Glutamatergic neuron (in vitro differentiated cells): ENCODE measurements at regions not wholly inside any gene's neighbourhood (a gene's known extent, or its start where the extent isn't known, plus 50 kb on each side); places are given as distances from the start of the nearest gene placed in this dataset.

Source experiments
- DNase-seq: peaks from one replicate; pipeline ENCODE4 v3.0.0; 2022
- H3K27ac Mint-ChIP-seq: one replicate; pipeline ENCODE4 v1.8.0; 2020; ENCODE audit warnings: mild to moderate bottlenecking, mixed read lengths, inconsistent platforms; ENCODE audit not compliant: unreplicated experiment
- H3K27me3 Mint-ChIP-seq: one replicate; pipeline ENCODE4 v1.8.0; 2020; ENCODE audit warnings: mild to moderate bottlenecking, moderate library complexity, mixed read lengths, inconsistent platforms; ENCODE audit not compliant: unreplicated experiment
- H3K36me3 Mint-ChIP-seq: one replicate; pipeline ENCODE4 v1.8.0; 2020; ENCODE audit warnings: mild to moderate bottlenecking, mixed read lengths, inconsistent platforms; ENCODE audit not compliant: unreplicated experiment
- H3K4me1 Mint-ChIP-seq: one replicate; pipeline ENCODE4 v1.8.0; 2020; ENCODE audit warnings: mild to moderate bottlenecking, low read depth, mixed read lengths, inconsistent platforms; ENCODE audit not compliant: unreplicated experiment
- H3K4me3 Mint-ChIP-seq: one replicate; pipeline ENCODE4 v1.8.0; 2020; ENCODE audit warnings: mild to moderate bottlenecking, mixed read lengths, inconsistent platforms; ENCODE audit not compliant: unreplicated experiment
- H3K9me3 Mint-ChIP-seq: one replicate; pipeline ENCODE4 v1.8.0; 2020; ENCODE audit warnings: mild to moderate bottlenecking, moderate library complexity, mixed read lengths, inconsistent platforms; ENCODE audit not compliant: unreplicated experiment
- TF ChIP-seq, protein P1 (sequence below): fragments of 200-600 bp; sonication (generic); IDR thresholded peaks from one replicate; pipeline ENCODE4 v1.5.0; 2021; ENCODE audit not compliant: partially characterized antibody, unreplicated experiment

GRCh38 chr5:145466533-145466932 lies 368.6 kb downstream of the PRELID2 start:
- Mint-ChIP-seq H3K4me3 (no peak overlapping the region), H3K27ac (no peak overlapping the region), H3K9me3 (no peaks in the 10 kb centered on the region), H3K4me1 (no peaks in the 10 kb centered on the region), H3K36me3 (no peaks in the 10 kb centered on the region), H3K27me3 (no peaks in the 10 kb centered on the region)
- DNase-seq = no peak
- TF ChIP-seq, protein P1, sequence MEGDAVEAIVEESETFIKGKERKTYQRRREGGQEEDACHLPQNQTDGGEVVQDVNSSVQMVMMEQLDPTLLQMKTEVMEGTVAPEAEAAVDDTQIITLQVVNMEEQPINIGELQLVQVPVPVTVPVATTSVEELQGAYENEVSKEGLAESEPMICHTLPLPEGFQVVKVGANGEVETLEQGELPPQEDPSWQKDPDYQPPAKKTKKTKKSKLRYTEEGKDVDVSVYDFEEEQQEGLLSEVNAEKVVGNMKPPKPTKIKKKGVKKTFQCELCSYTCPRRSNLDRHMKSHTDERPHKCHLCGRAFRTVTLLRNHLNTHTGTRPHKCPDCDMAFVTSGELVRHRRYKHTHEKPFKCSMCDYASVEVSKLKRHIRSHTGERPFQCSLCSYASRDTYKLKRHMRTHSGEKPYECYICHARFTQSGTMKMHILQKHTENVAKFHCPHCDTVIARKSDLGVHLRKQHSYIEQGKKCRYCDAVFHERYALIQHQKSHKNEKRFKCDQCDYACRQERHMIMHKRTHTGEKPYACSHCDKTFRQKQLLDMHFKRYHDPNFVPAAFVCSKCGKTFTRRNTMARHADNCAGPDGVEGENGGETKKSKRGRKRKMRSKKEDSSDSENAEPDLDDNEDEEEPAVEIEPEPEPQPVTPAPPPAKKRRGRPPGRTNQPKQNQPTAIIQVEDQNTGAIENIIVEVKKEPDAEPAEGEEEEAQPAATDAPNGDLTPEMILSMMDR = no peak

DNA sequence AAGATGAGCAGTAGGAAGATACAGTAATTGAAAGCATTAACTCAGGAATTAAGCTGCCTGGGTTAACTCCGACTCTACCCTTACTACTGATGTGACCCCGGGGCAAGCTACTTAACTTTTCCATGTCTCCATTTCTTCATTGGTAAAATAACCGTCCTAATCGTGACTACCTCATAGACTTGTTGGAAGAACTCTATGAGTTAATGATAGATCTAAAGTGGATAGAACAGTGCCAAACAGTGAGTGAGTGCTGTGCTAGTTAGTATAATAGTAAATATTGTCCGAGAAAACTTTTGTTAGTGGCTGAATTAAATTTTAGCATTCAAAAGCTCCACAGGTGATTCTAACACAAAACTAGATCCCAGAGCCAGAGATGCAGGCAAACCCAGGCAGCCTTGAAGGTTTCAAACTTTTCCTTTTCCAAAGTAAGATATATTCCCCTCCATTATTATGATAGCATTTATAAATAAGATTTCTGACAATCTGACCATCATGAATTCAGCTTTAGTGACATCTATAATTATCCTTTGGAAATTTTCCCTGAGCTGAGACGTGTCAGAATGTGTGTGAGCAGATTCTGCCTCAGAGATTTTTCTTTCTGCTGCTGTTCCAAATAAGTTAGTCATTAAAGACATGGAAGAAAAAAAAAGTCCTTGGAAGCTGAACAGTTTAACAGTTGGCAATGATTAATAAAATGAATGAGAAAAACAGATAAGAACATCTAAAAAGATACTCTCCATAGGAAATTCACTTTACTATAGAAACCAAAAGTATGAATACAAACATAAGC lies 369.5 kb downstream of the PRELID2 start:
- TF ChIP-seq, protein P1 = no peak
- no peak for DNase-seq

GRCh38 chr5:145464171-145464570 lies 371.0 kb downstream of the PRELID2 start:
- Mint-ChIP-seq H3K4me1 (no peaks in the 10 kb centered on the region), H3K36me3 (no peaks in the 10 kb centered on the region), H3K27me3 (no peaks in the 10 kb centered on the region), H3K27ac (no peak overlapping the region), H3K4me3 (no peak overlapping the region), H3K9me3 (no peaks in the 10 kb centered on the region)
- no peak for DNase-seq
- TF ChIP-seq, protein P1 = no peak

More for the DNA sequence above, 369.5 kb downstream of the PRELID2 start:
- Mint-ChIP-seq H3K9me3 (no peaks in the 10 kb centered on the region), H3K4me1 (no peaks in the 10 kb centered on the region), H3K4me3 (no peak overlapping the region), H3K27me3 (no peaks in the 10 kb centered on the region), H3K27ac (no peak overlapping the region), H3K36me3 (no peaks in the 10 kb centered on the region)

DNA sequence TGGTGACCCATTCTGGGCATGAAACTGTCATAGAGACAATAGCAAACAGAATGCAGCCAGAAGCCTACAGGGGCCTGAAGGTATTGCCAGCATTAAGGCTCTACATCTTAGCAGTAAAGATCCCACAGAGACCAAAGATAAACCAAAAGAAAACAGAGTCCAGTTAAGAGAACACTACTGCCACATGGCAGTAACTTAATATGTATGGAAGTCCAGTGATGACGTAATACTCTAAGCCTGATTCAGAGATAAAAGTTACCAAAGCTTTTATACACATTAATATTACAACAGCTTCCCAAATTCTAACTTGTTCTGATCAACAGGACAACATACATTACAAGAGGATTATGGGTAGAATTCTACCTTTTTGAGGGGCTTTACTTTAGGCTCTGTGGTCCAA lies 371.5 kb downstream of the PRELID2 start:
- Mint-ChIP-seq H3K36me3 (no peaks in the 10 kb centered on the region), H3K4me3 (no peak overlapping the region), H3K9me3 (no peaks in the 10 kb centered on the region), H3K27ac (no peak overlapping the region), H3K27me3 (no peaks in the 10 kb centered on the region), H3K4me1 (no peaks in the 10 kb centered on the region)
- TF ChIP-seq, protein P1 = no peak
- no peak for DNase-seq

- H3K9me3 Mint-ChIP-seq = no peaks in the 10 kb centered on the region
Observed at GRCh38 chr5:145462525-145462924, 372.6 kb downstream of the PRELID2 start.

More at GRCh38 chr5:145462525-145462924, 372.6 kb downstream of the PRELID2 start:
- TF ChIP-seq, protein P1 = no peak
- no peak overlapping the region for H3K27ac Mint-ChIP-seq
- no peak for DNase-seq
- no peak overlapping the region for H3K4me3 Mint-ChIP-seq
- H3K27me3 Mint-ChIP-seq = no peaks in the 10 kb centered on the region
- no peaks in the 10 kb centered on the region for H3K4me1 Mint-ChIP-seq
- no peaks in the 10 kb centered on the region for H3K36me3 Mint-ChIP-seq
